ENCODE measurements at regions not wholly inside any gene's neighbourhood (a gene's known extent, or its start where the extent isn't known, plus 50 kb on each side); places are given as distances from the start of the nearest gene placed in this dataset.
A peak's percentile ranks its signal among the peaks of the same experiment; 100 is the strongest.

GRCh38 chr6:40973304-40973703, 65.7 kb downstream of the UNC5CL start:
- DNase-seq = no peak
- no peaks in the 10 kb centered on the region for H3K27me3 ChIP-seq (ENCODE audit: insufficient read depth in 3 of 3, low read length in 2 of 3)
- WGBS, 3 donors = 91 to 94% (median 91%) methylated on average over 4 of the region's 4 CpGs
- intact Hi-C loops (cut with DNase I) = no loop called here
- H3K4me1 ChIP-seq = no peaks in the 10 kb centered on the region
- no peak overlapping the region for H3K27ac ChIP-seq
- H3K4me3 ChIP-seq = no peak overlapping the region
- H3K36me3 ChIP-seq (ENCODE audit: insufficient read depth in 1 of 2, low read depth in 1 of 2) = no peaks in the 10 kb centered on the region
- peaks cover 5% of the 10 kb centered on the region for H3K9me3 ChIP-seq
- no peak for TF ChIP-seq CTCF (IDR thresholded peaks at IDR 0.05)
- no peak for ATAC-seq

- no peak overlapping the region for H3K4me3 ChIP-seq
- ATAC-seq (no peak), DNase-seq (no peak)
- TF ChIP-seq CTCF (IDR thresholded peaks at IDR 0.05) = no peak
- H3K27ac ChIP-seq = no peak overlapping the region
- H3K36me3 ChIP-seq (ENCODE audit: insufficient read depth in 1 of 2, low read depth in 1 of 2) = no peaks in the 10 kb centered on the region
- H3K4me1 ChIP-seq = no peaks in the 10 kb centered on the region
- H3K27me3 ChIP-seq (ENCODE audit: insufficient read depth in 3 of 3, low read length in 2 of 3) = no peaks in the 10 kb centered on the region
- 86 to 89% (median 87%) methylated on average over 3 of the region's 3 CpGs for WGBS, 3 donors
- intact Hi-C loops (cut with DNase I) = no loop called here
- H3K9me3 ChIP-seq = peaks cover 5% of the 10 kb centered on the region
These were observed 66.2 kb downstream of the UNC5CL start for GRCh38 chr6:40972814-40973213.

- no peak for DNase-seq
- TF ChIP-seq CTCF (IDR thresholded peaks at IDR 0.05) = no peak
- Histone ChIP-seq H3K4me3 (no peak overlapping the region), H3K27me3 (ENCODE audit: insufficient read depth in 3 of 3, low read length in 2 of 3) (no peaks in the 10 kb centered on the region), H3K27ac (no peak overlapping the region), H3K36me3 (ENCODE audit: insufficient read depth in 1 of 2, low read depth in 1 of 2) (no peaks in the 10 kb centered on the region), H3K4me1 (no peaks in the 10 kb centered on the region), H3K9me3 (peaks cover 5% of the 10 kb centered on the region)
- no peak for ATAC-seq
- 95 to 99% (median 98%) methylated on average over 3 of the region's 3 CpGs for WGBS, 3 donors
- intact Hi-C loops (cut with DNase I) = no loop called here
These were observed 66.8 kb downstream of the UNC5CL start for GRCh38 chr6:40972190-40972589.

- intact Hi-C loops (cut with DNase I) = no loop called here
- Histone ChIP-seq H3K27ac (no peak overlapping the region), H3K36me3 (ENCODE audit: insufficient read depth in 1 of 2, low read depth in 1 of 2) (no peaks in the 10 kb centered on the region), H3K4me3 (no peak overlapping the region), H3K27me3 (ENCODE audit: insufficient read depth in 3 of 3, low read length in 2 of 3) (no peaks in the 10 kb centered on the region), H3K4me1 (no peaks in the 10 kb centered on the region), H3K9me3 (peaks cover 3% of the 10 kb centered on the region)
- no peak for TF ChIP-seq CTCF (IDR thresholded peaks at IDR 0.05)
- DNase-seq = no peak
- peak in 2 of 4 donors; percentile 35 to 64 for ATAC-seq
These were observed 70.3 kb downstream of the UNC5CL start for GRCh38 chr6:40968620-40969164.

- intact Hi-C loops (cut with DNase I) = no loop called here
- ATAC-seq = no peak
These were observed 72.2 kb downstream of the UNC5CL start for GRCh38 chr6:40966860-40967259.

More at GRCh38 chr6:40966860-40967259, 72.2 kb downstream of the UNC5CL start:
- H3K4me3 ChIP-seq = no peak overlapping the region
- no peak overlapping the region for H3K27ac ChIP-seq
- WGBS, 3 donors = 50 to 78% (median 57%) methylated on average over 4 of the region's 4 CpGs
- no peak for TF ChIP-seq CTCF (IDR thresholded peaks at IDR 0.05)
- no peaks in the 10 kb centered on the region for H3K4me1 ChIP-seq
- DNase-seq = no peak
- no peaks in the 10 kb centered on the region for H3K27me3 ChIP-seq (ENCODE audit: insufficient read depth in 3 of 3, low read length in 2 of 3)
- no peaks in the 10 kb centered on the region for H3K36me3 ChIP-seq (ENCODE audit: insufficient read depth in 1 of 2, low read depth in 1 of 2)
- peaks cover under 1% of the 10 kb centered on the region for H3K9me3 ChIP-seq
